Smooth muscle cell (in vitro differentiated cells): ENCODE measurements at regions not wholly inside any gene's neighbourhood (a gene's known extent, or its start where the extent isn't known, plus 50 kb on each side); places are given as distances from the start of the nearest gene placed in this dataset.

Experiments used
- DNase-seq: peaks from one replicate; lab custom pipeline; 2025; ENCODE audit not compliant: unreplicated experiment; lab: John Stamatoyannopoulos, UW
- H2AFZ ChIP-seq: fragments of 200-600 bp; sonication (generic); 2 replicates; pipeline ENCODE4 v1.6.0; 2016; ENCODE audit warnings: antibody characterized with exemption, low read depth, mild to moderate bottlenecking
- H3F3A ChIP-seq: fragments of 200-600 bp; sonication (generic); 2 replicates; pipeline ENCODE4 v1.6.0; 2017; ENCODE audit warnings: antibody characterized with exemption, low read depth
- H3K27ac ChIP-seq: fragments of 200-600 bp; sonication (generic); 2 replicates; pipeline ENCODE4 v1.5.1; 2016; ENCODE audit warnings: low read depth, mild to moderate bottlenecking
- H3K27me3 ChIP-seq: fragments of 200-600 bp; sonication (generic); 2 replicates; pipeline ENCODE4 v1.6.1; 2016; ENCODE audit warnings: low read depth, mild to moderate bottlenecking
- H3K36me3 ChIP-seq: fragments of 200-600 bp; sonication (generic); 2 replicates; pipeline ENCODE4 v1.5.1; 2016; ENCODE audit warnings: low read depth
- H3K4me1 ChIP-seq: fragments of 200-600 bp; sonication (generic); 2 replicates; pipeline ENCODE4 v1.5.1; 2016; ENCODE audit warnings: low read depth
- H3K4me2 ChIP-seq: fragments of 200-600 bp; sonication (generic); 2 replicates; pipeline ENCODE4 v1.6.0; 2016; ENCODE audit warnings: mild to moderate bottlenecking
- H3K4me3 ChIP-seq: fragments of 200-600 bp; sonication (generic); 2 replicates; pipeline ENCODE4 v1.5.1; 2016; ENCODE audit warnings: mild to moderate bottlenecking
- H3K79me2 ChIP-seq: fragments of 200-600 bp; sonication (generic); 2 replicates; pipeline ENCODE4 v1.6.0; 2016; ENCODE audit warnings: low read depth, mild to moderate bottlenecking
- H3K9ac ChIP-seq: fragments of 200-600 bp; sonication (generic); 2 replicates; pipeline ENCODE4 v1.6.0; 2016; ENCODE audit warnings: low read depth
- H3K9me3 ChIP-seq: fragments of 200-600 bp; sonication (generic); replicated peaks from 2 replicates; pipeline ENCODE4 v1.5.1; 2016; ENCODE audit warnings: low read depth
- H4K20me1 ChIP-seq: fragments of 200-600 bp; sonication (generic); 2 replicates; pipeline ENCODE4 v1.6.0; 2016; ENCODE audit warnings: low read depth
- CTCF ChIP-seq: fragments of 200-600 bp; sonication (generic); IDR thresholded peaks from 2 replicates; pipeline ENCODE4 v1.5.1; 2017; ENCODE audit warnings: borderline replicate concordance, mild to moderate bottlenecking, antibody characterized with exemption; ENCODE audit not compliant: insufficient read depth, poor library complexity, severe bottlenecking
- WGBS: methylation state at CpG from one replicate; pipeline ENCODE4 v1.1.7; 2016; ENCODE audit warnings: low lambda C conversion rate; 5-methylcytosine and 5-hydroxymethylcytosine counted together

DNA sequence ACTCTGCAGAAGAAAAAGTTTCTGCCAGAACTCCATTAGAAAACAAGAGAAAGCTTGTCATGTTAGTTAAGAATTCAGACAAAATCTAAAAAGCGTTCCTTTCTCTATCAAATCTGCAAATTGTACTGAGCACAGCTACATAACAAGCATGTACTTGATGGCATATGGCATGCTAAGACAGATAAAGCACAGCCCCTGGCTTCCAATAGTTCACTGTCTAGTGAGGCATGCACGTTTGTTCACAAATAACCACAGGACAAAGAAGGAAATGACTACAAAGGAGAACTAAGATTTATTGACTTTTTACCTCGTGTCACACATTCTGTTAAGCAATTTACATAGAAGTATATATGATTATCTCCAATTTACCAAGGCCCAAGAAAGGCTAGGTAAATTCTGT, 518.2 kb upstream of the TLE4 start:
- WGBS = 59% methylated on average over 3 of the region's 3 CpGs
- no peaks in the 10 kb centered on the region for H3F3A ChIP-seq
- H3K27ac ChIP-seq = no peak overlapping the region
- H3K4me3 ChIP-seq = no peak overlapping the region
- no peak for TF ChIP-seq CTCF
- no peaks in the 10 kb centered on the region for H3K4me1 ChIP-seq
- H3K27me3 ChIP-seq = no peaks in the 10 kb centered on the region
- no peaks in the 10 kb centered on the region for H4K20me1 ChIP-seq
- no peak for DNase-seq
- no peaks in the 10 kb centered on the region for H3K9me3 ChIP-seq
- no peak overlapping the region for H3K9ac ChIP-seq
- no peaks in the 10 kb centered on the region for H3K36me3 ChIP-seq
- H2AFZ ChIP-seq = no peak overlapping the region
- no peak overlapping the region for H3K4me2 ChIP-seq
- no peaks in the 10 kb centered on the region for H3K79me2 ChIP-seq

GRCh38 chr9:79054500-79054899, 517.3 kb upstream of the TLE4 start:
- Histone ChIP-seq H2AFZ (no peak overlapping the region), H4K20me1 (no peaks in the 10 kb centered on the region)
- 38% methylated on average over 6 of the region's 6 CpGs for WGBS

GRCh38 chr9:79056041-79056440, 515.7 kb upstream of the TLE4 start:
- Histone ChIP-seq H3K4me3 (no peak overlapping the region), H3K27ac (no peak overlapping the region), H3K79me2 (no peaks in the 10 kb centered on the region), H3K9me3 (no peaks in the 10 kb centered on the region), H4K20me1 (no peaks in the 10 kb centered on the region), H3K27me3 (no peaks in the 10 kb centered on the region), H3K4me1 (no peaks in the 10 kb centered on the region), H3F3A (no peaks in the 10 kb centered on the region), H3K36me3 (no peaks in the 10 kb centered on the region), H2AFZ (no peak overlapping the region), H3K9ac (no peak overlapping the region), H3K4me2 (no peak overlapping the region)
- DNase-seq = no peak
- WGBS = 92% methylated on average over 5 of the region's 5 CpGs
- no peak for TF ChIP-seq CTCF

More at GRCh38 chr9:79054500-79054899, 517.3 kb upstream of the TLE4 start:
- Histone ChIP-seq H3K27me3 (no peaks in the 10 kb centered on the region), H3K9ac (no peak overlapping the region), H3K79me2 (no peaks in the 10 kb centered on the region), H3K36me3 (no peaks in the 10 kb centered on the region), H3K27ac (no peak overlapping the region), H3F3A (no peaks in the 10 kb centered on the region), H3K4me1 (no peaks in the 10 kb centered on the region), H3K4me2 (no peak overlapping the region), H3K4me3 (no peak overlapping the region), H3K9me3 (no peaks in the 10 kb centered on the region)
- TF ChIP-seq CTCF = no peak
- no peak for DNase-seq

GRCh38 chr9:79057576-79057975, 514.2 kb upstream of the TLE4 start:
- Histone ChIP-seq H3F3A (no peaks in the 10 kb centered on the region), H2AFZ (no peak overlapping the region)

More at GRCh38 chr9:79057576-79057975, 514.2 kb upstream of the TLE4 start:
- H3K9ac ChIP-seq = no peak overlapping the region
- no peaks in the 10 kb centered on the region for H4K20me1 ChIP-seq
- H3K9me3 ChIP-seq = no peaks in the 10 kb centered on the region
- H3K79me2 ChIP-seq = no peaks in the 10 kb centered on the region
- H3K27ac ChIP-seq = no peak overlapping the region
- no peaks in the 10 kb centered on the region for H3K27me3 ChIP-seq
- DNase-seq = no peak
- no peak overlapping the region for H3K4me3 ChIP-seq
- H3K4me1 ChIP-seq = no peaks in the 10 kb centered on the region
- no peaks in the 10 kb centered on the region for H3K36me3 ChIP-seq
- no peak for TF ChIP-seq CTCF
- no peak overlapping the region for H3K4me2 ChIP-seq
